Iris pigment epithelial cell (primary cell): ENCODE measurements at regions not wholly inside any gene's neighbourhood (a gene's known extent, or its start where the extent isn't known, plus 50 kb on each side); places are given as distances from the start of the nearest gene placed in this dataset.

Source experiments
- DNase-seq: peaks from one replicate; pipeline ENCODE4 v3.0.0-alpha.2; 2011; ENCODE audit warnings: low read depth

DNA sequence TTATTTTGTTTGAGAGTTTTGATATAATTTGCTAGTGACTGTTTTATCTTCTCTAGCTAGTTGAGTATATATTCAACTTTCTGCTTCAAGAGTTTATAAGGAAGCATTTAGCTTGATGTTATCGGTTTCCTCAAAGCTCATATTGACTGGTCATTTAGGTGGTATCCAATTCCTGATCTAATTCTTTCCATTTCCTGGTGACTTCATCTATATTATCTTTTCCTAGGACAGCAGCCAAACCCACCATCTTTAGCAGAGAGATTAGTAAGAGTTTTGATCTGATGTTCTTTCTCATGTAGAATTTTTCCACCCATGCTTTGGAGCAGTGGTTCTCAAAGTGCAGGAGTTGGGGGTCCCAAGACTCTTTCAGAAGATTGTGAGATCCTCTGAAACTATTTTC, 148.6 kb upstream of the STT3B start:
- no peak for DNase-seq

DNA sequence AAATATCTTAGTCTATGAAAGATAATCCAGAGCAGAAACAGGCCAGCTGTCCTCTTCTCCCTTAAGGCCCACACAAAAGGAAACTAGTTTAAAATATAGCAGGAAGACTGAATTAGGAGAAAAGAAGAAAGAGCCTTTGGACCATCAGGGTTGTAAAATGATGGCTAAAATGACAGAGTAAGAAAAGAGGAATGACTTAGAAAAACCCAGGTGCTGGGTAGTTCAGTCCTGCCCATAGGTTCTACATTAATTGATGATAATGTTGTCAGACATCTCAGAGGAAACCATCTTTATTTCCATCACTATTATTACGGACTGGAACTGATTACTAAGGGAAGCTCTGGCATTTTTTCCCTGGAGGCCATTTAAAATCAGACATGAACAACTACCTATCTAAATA, 142.8 kb upstream of the STT3B start:
- no peak for DNase-seq

DNA sequence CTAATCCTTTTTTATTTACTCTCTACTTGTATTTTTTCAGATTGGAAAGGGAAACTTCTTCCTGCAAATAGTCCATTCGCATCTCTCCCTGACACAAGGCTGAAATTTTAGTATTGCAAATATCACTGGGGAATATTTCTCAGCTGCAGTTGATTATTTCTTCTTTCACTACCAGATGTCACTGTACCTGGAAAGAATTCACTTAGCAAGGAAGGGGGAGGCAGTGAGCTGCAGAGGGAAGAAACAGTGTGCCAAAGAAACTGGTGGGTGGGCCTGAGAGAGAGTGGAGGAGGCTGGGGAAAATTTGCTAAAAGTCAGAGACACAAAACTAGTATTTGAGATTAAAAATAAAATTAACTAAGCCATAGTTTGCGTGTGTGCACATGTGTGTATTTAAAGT, 142.3 kb upstream of the STT3B start:
- DNase-seq: no peak

DNA sequence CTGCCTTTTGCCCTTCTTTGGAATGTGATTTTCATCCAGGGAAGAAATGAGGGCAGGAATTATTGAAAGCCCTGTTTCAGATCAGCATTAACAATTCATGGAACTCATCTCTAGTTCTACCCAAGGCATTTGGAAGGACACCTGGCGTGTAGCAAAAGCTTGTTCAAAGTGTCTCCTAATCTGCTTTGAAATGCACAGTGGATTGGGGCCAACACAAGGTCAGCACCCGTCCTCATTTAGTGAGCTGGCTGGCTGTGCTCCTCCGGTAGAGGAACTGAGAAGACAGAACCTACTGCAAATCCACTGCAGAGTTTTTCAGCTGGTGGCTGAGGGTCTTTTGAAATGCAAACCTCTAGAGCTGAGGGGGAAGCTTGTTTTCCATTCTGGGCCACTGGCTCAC, 141.6 kb upstream of the STT3B start:
- DNase-seq: no peak

DNA sequence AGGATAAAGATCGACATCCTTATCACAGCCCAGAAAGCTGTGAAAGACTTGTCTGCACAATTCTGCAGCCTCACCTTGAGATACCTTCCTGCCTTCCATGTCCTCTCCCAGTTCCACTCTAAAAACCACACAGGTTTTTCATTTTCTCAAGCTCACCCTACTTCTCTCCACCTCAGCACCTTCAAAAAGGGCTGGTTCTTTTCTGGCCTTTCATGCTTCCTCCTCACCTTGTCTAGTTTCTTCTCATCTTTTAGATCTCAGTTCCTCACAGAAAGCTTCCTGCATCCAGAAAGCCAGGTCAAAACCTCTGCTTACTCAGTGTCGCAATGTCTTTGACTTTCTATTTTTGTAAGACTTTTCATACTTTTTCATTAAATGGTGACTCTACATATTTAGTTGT, 140.2 kb upstream of the STT3B start:
- no peak for DNase-seq

DNA sequence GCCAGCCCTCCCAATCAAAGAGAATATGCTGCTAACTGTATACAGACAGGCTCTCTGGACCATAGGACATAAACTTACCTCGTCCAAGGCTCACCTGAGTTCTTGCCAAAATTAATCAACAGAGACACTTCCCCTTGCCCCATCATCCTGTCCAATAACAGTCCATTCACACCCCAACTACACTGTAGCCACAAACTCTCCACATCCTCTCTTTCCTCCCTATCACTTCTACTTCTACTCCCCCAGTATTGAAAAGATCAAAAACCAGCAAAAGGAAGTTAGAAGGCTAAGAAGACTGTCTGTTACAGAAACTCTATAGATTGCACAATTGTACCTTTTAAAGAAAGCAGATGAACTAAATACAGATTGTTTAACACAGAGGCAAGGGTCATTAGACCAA, 133.5 kb upstream of the STT3B start:
- DNase-seq: no peak

DNA sequence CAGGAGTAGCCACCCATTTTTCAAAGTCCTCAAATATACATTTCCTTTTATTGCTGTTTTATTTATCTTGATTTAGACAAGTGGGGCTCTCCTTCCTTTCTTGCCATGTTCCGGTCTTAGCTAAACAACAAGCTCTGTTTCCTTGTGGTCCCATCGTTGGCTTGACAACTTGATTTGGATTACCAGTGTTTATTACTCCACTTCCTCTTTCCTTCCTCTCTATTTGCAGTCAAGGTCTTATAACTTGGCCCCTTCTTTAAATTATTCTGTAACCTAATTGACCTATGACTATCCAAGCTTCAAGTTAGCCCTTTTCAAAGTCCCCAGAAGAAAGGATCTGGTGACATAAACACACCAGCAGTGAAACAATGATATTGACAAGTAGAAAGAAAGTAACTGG, 130.6 kb upstream of the STT3B start:
- DNase-seq: no peak

DNA sequence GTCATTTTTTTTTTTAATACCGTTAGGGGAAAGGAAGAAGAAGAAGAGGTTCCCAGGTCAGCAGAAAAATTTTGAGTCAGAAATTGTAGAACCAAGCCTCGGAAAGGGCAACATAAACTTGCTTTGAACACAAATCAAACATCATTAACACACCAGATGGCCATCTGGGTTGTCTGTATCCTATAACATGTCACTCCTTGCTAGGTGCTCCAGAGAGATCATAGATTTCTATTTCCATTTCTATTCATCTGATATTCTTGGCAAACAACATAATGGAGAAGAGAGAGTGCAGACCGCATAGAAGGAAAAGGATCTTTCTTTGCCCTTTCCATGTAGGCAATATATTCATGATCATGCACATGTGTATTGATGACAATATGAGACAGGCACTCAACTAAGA, 129.5 kb upstream of the STT3B start:
- DNase-seq: no peak

DNA sequence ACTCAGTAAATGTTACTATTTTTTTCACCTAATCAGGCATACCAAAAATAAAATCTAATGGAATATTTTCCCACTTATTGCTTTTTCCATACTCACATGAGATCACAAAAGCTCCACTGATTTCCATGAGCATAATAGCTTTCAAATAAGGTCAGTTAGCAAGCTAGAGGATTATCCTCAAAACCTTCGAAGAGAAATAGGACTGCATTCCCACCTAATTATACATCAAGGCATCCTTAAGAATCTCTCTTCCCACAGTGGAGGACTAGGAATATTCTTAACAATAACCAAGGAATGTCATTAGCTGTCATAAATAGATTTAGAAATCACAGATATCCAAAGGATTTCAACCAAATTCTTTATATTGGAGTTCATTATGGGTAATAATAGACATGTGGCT, 127.9 kb upstream of the STT3B start:
- no peak for DNase-seq

DNA sequence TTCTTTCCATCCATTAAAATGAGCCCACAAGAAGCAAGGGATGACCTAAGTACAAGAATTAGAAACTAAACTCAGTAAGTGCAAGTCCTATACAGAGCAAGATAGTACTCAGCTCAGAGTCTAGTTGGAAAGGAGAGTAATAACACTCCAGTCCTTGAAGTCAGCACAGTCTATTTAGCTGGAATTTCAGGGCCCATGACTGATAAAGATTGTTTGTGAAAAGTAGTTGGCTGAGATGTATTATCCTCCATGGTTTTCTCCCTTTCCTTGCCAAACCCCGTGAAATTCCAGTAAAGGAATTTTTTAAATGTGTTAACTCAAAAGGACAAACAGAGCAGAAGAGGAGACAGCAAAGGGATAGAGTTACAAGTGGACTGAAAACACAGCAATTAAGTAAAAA, 127.2 kb upstream of the STT3B start:
- DNase-seq: no peak

DNA sequence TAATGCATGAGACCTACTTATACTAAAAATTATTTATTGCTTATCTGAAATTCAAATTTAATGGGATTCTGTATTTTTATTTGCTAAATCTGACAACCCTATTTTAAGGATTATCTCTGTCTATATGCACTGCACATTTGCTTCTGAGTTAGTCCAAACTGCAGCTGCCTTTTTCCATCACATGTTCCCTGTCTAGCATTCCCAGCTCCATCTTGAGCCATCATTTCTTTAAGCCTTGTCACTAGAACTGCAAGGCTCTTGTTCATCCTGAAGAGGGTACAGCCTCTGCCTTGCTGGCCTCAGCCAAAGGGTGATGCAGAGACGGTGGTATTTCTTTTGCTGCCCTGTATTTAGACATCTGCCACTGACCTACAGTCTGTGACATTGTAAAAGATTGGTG, 125.8 kb upstream of the STT3B start:
- DNase-seq: no peak

DNA sequence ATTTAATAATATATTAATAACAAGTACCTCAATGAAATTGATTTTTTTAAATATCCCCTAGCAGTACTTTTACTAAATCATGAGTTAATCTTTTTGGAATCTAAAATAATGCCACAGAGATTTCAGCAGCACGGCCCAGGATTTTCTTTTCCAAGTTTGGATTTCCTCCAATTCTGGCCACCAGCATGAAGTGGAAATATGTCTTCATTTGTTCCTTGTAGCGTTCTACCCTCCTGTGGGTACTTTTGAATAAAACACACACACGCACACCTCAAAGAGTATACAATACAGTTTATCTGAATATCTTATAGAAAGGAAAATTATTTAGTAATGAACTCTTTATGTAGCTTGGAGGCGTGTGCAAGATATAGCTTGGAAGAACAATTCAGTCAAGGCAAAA, 125.1 kb upstream of the STT3B start:
- peak; percentile 43 for DNase-seq

DNA sequence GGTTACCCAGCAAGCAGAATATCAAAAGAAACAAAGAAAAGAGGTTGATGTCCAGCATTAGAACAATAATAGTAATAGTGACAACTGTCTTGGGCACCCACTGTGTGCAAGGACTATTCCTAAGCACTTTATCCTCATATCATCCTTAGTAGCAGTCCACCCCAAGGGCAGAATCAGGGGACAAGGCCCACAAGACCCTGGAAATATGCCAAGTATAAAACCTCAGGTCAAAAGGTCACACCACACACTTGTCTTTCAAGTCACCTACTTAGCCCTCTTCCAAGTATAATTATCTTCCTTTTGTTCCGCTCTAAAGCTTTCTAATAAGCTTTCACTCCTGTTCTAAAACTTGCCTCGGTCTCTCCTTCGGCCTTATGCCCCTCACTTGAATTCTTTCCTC, 124.0 kb upstream of the STT3B start:
- DNase-seq: no peak

DNA sequence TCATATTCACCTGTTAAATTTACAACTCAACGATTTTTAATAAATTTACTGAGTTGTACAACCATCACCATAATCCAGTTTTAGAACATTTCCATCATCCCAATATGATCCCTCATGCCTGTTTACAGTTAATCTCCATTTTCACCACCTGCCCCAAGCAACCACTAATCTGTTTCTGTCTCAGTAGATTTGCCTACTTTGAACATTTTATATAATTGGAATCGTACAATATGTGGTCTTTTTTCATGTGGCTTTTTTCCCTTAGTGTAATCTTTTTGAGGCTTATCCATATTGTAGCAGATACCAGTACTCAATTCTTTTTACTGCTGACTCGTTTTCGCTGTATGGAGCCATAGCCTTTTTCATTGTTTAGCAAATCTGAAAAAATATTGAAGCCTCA, 123.3 kb upstream of the STT3B start:
- no peak for DNase-seq

DNA sequence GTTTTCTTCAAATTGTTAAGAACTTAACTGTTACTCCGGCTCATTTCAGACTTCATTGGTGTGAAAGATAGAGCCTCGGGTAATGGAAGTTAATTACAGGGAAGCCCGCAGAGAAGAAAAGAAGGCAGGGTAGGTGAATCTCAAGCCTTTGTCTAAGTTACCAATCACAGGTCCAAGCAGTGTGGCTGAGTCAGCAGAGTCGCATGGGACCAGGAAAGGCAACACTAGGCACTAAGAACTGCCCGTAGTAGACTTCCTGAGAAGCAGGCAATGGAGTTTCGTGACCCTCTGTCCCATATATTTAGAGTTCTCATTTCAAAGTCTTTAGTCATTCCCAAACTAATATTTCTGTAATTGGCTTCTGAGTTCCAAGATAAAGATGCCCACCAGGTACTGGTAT, 122.9 kb upstream of the STT3B start:
- no peak for DNase-seq

DNA sequence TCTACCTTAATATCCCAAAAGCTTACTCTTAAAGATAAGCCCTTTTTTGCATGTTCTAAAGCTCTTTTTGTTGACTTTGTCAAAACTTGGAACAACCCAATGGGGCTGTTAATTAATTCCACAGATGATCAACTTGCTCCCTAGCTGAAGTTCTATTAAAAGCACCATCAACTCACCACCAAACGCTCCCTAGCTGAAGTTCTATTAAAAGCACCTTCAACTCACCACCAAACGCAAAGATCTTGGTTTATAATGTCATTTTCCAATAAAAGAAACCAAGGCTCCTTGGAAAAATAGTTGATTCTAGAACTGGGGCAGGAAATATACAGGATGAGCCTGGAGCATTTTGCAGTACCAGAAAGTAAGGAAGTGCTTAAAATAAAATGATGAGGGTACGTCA, 122.3 kb upstream of the STT3B start:
- no peak for DNase-seq

DNA sequence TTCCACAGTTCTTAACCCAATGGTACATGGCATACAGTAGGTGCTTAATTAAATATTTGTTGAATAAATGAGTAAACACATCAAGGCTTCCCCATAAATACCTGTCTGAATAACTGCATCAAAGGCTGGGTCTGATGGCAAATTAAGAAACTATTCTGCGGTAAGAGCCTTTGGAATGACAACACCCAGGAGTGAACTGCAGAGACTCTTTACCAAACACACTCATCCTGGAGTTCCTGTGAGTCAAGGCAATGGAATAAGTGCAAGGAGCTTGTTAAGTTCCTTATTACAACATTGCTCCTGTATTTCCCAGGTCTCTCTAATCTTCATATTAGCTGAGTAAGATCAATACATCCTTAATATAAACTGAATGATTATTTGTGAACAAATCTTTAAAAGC, 119.9 kb upstream of the STT3B start:
- DNase-seq: peak; percentile 58

DNA sequence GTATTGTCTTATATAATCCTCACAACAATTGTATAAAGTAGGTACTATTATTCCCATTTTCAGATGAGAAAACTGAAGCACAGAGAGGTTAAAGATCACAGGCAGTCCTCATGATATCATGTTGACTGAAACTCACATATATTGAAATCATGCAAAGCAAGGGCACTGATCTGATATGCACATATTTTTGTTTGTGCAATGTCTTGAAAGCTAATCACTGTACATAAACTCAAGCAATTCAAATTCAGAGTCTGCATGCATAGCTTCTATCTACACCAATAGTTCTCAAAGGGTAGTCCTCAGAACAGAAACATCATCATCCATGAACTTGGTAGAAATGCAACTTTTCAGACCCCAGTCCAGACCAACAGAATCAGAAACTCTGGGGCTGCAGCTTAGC, 119.2 kb upstream of the STT3B start:
- DNase-seq: no peak

DNA sequence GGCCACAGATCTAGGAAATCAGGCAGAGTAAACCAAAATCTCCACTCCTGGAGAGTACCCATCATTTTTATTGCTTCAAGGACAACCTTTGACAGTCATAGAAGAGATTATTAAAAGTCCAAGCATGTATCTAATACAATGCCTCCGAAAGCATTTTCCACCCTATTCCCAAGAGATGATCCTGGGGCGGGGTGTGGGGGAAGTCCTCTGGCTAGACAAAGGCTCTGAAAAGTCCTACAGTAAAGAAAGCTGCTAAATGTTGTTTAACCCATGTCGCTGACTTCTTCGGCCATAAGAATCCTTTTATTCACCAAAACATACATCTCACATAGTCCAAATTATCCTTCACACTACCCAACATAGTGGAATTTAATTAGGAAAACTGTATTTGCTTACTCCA, 115.7 kb upstream of the STT3B start:
- DNase-seq: no peak

DNA sequence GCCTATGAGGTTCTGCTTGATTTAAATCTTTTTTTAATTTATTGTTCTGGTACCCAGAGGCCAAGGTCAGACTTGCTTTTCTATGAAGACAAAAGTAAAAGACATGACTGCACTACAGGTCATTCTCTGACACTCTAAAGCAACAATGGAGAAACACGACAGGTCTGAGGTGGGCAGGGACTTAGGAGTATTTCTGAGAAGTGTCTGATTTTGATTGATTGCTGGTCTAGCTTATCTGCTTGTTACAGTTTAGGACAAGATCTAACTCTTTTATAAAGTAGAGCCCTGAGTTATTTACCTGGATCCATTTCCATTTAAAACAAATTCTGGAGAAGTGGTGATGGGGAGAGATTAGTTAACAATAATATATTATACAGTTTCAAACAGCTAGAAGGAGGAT, 115.2 kb upstream of the STT3B start:
- no peak for DNase-seq

DNA sequence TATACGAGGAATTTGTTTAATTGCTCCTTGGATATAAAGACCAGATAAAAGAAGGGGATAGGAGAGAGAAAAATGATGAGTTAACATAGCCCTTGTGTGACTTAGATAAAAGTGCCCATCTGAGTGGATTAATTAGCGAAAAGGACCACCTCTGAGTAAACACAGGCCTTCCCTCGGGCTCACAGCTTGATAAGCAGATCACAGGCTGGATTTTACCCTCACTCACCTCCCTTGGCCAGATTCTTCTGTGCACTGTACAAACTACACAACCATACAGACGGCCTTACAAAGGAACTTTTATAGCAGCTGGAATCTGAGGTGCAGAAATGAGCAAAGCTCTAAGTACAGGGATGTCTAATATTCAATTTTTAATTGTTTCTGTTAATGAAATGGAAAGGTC, 112.4 kb upstream of the STT3B start:
- DNase-seq: no peak

DNA sequence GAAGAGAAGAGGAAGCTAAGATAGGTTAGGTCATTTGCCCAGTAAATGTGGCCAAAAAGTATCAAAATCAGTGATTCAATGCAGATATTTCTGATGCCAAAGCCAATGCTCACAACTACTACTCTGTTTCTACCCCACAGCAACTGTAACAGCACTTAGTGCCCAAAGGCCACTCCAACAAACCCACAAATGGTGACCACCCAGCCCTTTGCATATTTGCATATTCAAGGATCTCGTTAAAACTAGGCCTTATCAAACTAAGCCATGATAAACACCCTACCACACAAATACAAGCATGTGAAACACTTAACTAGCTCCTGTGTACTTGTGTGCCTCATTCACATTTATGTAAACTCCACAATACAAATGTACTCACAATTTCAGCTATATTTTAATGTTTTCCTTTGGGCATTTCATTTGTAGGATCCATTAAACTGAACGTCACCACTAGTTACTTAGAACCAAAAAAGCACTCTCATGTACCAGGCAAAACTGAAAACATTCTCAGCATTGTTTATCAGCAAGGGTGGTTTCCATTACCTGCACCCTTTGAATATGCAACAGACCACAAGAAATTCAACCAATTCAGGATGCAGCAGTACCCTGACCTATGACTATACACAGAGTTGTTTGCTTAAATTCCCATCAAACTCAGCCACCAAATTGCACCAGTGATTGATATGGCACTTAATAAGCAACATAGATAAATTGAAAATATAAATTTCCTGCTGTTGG, 111.2 kb upstream of the STT3B start:
- DNase-seq: no peak

DNA sequence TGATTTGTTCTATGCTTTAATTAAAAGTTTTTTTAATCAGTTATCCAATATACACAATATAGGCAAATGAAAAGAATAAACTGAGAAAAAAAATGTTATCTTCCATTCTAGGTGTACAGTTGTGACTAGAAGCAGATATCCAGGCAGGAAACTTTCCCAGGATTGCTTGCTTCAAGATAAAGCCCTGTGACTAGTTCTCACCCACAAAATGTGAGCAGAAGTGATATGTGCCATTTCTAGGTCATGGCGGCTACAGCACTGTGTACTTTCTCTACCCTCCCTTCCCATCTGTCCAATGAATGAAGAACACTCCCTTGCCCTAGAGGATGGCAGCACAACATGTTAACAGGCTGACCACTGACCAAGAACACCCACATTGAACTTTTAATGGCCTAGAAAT, 110.5 kb upstream of the STT3B start:
- DNase-seq: no peak

DNA sequence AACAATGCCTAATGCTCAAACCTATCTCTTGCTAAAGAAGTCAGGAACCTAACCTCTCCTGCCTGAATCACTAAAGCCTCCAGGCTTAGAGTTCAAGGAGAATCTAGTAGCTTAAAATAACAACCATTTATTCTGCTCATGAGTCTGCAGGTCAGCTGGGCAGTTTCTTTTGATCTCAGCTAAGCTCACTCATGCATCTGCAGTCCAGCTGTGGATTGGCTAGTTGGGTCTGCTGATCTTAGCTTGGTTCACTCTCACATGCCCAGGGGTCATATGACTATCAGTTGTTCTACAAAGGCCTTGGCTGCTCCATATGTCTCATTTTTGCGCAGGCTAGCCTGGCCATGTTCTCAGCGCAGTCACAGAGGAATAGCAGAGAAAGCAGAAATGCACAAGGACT, 109.2 kb upstream of the STT3B start:
- DNase-seq: peak; percentile 81

DNA sequence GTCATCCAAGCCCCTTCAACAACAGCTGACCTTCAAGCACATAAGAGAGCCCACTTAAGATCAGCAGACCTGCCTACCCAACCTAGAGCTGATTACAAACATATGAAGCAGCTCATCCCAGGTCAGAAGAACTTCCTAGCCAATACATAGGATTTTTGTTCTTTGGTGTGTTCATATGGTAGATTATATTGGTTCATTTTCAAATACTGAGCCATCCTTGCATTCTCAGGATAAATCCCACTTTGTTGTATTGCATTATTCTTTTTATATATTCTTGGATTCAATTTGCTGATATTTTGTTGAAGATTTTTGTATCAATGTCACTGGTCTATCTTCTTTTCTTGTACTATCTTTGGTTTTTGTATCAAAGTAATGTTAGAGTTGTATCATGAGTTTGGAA, 107.3 kb upstream of the STT3B start:
- no peak for DNase-seq
